Stimulated activated CD4-positive, alpha-beta T cell treated with anti-CD3 and anti-CD28 coated beads, Interleukin-2, amount 100 ng/mL, for 4 hours (primary cell): ENCODE measurements at regions not wholly inside any gene's neighbourhood (a gene's known extent, or its start where the extent isn't known, plus 50 kb on each side); places are given as distances from the start of the nearest gene placed in this dataset.

Source experiments
- DNase-seq: peaks from one replicate; pipeline ENCODE4 v3.0.0-alpha.2; 2020; ENCODE audit warnings: low read depth

- DNase-seq, result no peak
These were observed 62.5 kb upstream of the TLE3 start for GRCh38 chr15:70160267-70160666.

DNA sequence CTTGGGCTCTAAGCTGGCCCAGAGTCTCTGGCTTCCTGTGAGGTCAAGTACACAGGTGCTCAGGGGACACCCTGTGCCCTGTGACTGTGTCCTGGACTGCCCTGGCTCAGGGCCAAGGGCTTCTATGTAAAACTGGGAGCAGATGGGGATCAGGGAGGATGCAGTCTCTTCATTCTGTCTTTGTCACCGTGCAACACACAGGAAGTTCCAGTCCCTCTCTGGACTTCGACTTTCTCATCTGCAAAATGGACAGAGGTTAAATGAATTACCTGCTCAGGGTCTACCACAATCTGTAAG lies 61.9 kb upstream of the TLE3 start:
- no peak for DNase-seq

- DNase-seq, result no peak
These were observed 61.4 kb upstream of the TLE3 start for GRCh38 chr15:70159001-70159712.

DNA sequence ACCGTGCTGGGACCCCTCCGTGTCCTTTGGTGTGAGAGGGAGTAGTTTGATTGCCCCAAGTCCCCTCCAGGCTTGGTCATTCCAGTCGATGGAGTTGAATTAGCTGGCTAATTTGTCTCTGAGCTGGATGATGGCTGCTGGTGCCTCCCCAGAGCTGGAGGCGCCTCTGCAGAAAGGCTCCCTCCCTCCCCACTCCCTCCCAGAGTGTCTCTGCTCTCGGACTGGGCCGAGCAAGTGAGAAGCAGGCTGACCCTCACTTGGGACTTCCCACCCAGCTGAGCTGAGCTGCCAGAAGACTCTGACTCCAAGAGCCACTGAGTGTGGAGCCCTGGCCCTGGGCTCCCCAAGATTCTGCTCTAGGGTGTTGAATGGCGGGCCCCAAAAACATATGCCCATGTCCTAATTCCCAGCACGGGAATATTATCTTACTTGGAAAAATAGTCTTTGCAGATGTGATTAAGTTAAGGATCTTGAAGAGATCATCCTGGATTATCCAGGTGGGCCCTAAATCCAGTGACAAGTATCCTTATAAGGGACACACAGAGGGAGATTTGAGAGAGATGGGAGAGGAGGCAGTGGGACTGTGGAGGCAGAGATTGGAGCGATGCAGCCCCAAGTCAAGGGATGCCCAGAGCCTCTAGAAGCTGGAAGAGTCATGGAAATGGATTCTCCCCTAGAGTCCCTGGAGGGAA lies 60.7 kb upstream of the TLE3 start:
- DNase-seq, result no peak

- DNase-seq, result no peak
These were observed 59.1 kb upstream of the TLE3 start for GRCh38 chr15:70156671-70157271.

DNA sequence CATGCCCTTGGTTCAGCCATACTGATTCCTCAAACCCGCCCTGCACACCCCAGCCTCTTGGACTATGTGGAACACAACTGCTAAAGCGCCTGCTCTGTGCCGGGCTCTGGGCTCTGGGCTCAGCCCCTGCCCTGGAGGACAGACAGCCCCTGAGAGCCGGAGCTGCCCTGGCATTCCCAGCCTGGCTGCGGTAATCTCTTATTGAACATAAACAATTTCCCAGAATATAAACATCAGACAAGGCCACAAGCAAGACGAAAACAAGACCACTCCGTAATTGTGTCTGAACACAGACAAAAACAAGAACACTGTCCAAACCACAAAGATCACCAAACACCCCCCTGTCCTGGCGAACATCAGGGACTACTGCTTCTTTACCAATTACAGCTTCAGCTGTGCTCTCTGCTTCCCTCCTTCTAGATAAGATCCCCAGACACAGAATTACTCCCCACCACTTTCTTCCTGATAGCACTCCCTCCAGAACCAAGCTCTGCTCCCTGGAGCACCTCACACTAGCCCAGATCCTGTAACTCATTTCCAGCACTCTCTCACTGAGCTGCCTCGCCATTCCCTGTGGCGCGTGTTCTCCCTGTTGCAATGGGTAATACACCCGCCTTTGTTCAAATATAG lies 57.1 kb upstream of the TLE3 start:
- no peak for DNase-seq

- no peak for DNase-seq
These were observed 56.4 kb upstream of the TLE3 start for GRCh38 chr15:70153921-70154717.

DNA sequence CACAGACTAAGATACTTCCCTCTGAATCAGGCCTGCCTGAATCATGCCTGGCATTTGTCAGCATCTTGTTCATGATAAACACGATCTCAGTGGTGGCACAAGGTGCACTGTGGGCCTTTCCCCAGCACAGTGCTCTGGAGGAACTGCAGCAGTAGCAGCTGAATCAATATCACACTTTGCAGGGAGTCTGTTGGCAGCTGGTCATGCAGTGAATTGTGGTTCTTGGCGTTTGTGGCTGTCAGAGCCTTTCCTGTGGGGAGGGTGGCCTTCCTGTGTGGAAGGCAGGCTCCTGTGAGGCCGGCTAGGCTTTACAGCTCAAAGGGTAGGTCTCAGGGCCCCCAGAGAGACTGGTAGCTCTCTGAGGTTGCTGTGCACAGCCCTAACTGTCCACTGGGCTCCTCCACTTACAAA lies 54.4 kb upstream of the TLE3 start:
- DNase-seq, result no peak

DNA sequence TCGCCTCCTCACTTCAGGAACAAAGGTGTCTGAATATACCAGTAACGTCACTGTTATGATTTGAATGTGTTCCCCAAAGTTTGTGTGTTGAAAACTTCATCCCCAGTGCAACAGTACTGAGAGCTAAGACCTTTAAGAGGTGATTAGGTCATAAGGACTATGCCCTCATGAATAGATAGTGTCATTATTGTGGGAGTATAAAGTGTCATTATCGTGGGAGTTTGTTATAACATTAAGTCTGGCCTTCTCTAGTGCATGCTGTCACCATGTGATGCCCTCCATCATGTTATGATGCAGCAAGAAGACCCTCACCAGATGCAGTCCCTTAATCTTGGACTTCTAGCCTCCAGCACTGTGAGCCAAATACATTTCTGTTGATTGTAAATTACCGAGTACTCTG lies 53.7 kb upstream of the TLE3 start:
- no peak for DNase-seq

DNA sequence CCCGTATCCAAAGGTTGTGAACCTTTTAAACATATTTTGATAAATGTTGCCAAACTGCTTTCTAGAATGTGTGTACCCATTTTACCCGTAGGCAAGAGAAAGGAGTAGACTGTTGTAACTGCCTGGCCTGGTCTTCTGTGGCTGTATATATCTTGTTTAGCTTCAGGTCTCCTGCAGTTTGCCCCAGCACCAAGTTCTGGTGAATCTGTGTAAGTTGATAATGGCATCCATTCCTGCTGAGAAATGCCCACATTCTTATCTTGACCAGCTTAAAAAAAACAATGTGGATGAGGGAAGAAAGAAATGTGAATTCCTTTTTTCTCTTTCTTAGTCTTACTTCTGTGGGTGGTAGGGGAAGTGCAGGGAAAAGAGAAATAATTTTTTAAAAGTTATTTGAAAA lies 53.3 kb upstream of the TLE3 start:
- DNase-seq, result no peak

DNA sequence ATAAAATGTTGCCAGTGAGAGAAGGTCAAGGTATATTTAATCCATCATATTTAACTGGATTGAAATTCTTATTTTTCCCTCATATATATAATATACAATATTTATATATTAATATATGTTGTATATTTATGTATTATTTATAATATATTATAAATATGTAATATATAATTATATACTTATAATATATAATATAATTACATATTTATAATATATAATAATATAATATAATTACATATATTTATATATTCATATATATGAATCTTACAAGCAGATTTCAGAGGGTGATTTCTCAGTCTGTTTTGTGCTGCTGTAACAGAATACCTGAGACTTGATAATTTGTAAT lies 52.7 kb upstream of the TLE3 start:
- no peak for DNase-seq

DNA sequence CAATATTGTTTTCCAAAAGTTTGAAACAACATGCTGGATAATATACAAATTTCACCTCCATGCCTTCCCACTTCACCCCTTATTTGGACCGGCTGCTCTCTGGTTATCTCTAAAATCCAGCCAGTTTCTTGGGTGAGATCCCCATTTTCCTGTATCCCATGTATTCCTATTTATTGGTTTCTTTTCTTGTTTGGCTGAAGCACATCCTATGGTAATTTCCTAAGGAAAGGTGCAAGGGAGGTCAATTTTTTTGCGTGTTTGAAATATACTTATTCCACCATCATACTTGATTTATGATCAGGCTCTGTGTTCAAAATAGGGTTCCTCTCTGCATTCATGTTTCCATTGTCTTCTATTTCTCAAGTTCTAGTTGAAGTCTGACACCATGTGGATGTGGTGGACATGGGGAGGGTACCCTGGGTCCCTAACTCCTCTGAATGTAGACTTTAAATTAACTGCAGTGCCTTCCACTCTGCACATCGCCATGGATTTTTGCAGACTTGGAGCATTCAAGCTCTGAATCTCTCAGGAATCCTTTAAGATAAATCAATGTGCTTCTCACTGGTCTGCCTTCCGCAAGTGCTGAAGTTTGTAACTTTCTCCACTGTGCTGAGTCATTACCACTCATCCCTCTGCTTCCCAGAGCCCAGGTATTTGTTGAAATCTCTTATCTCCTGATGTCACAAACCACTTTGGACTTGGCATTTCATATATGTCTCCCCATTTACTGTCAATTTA lies 52.1 kb upstream of the TLE3 start:
- DNase-seq, result no peak

- no peak for DNase-seq
These were observed 50.1 kb upstream of the TLE3 start for GRCh38 chr15:70147778-70148177.
